ENCODE measurements at regions not wholly inside any gene's neighbourhood (a gene's known extent, or its start where the extent isn't known, plus 50 kb on each side); places are given as distances from the start of the nearest gene placed in this dataset.

- no TSS peak for BruUV-seq (replicated peaks)
- dilution Hi-C loops (cut with MboI; ENCODE audit: extremely low pct_ligation_motif_present, low sequenced_read_pairs) = no loop called here
- POLR2A ChIA-PET = no interaction called here
Observed at GRCh38 chr6:62716719-62717118, 430.7 kb upstream of the KHDRBS2 start.

More at GRCh38 chr6:62716719-62717118, 430.7 kb upstream of the KHDRBS2 start:
- FAIRE-seq (no peak), DNase-seq (ENCODE audit: low read depth, low spot score) (no peak)
- no peaks in the 10 kb centered on the region for H3K27me3 ChIP-seq (ENCODE audit: control insufficient read depth in 2 of 2, insufficient read depth in 2 of 2, low read length in 2 of 2)
- H2AFZ ChIP-seq (ENCODE audit: low read depth, low read length) = no peak overlapping the region
- CTCF ChIA-PET = no interaction called here
- H3K9ac ChIP-seq (replicated peaks; ENCODE audit: extremely low read depth, insufficient read depth, low read length) = no peak overlapping the region
- H3K27ac ChIP-seq (ENCODE audit: insufficient read depth, low read depth, low read length) = no peak overlapping the region
- H3K9me1 ChIP-seq (replicated peaks; ENCODE audit: control insufficient read depth, extremely low read depth, insufficient read depth, low read length) = no peaks in the 10 kb centered on the region
- TF ChIP-seq JUN (IDR thresholded peaks at IDR 0.05; ENCODE audit: borderline replicate concordance, insufficient read depth, insufficient read length, low read depth) (no peak), CTCF (IDR thresholded peaks at IDR 0.05; ENCODE audit: extremely low read depth in 1 of 2, insufficient read depth in 1 of 2, low read depth in 1 of 2, low read length in 2 of 2) (no peak), MYC (IDR thresholded peaks at IDR 0.05; ENCODE audit: low read depth, low read length) (no peak), GATA2 (IDR thresholded peaks at IDR 0.05; ENCODE audit: insufficient read depth, insufficient read length, low read depth, low read length) (no peak), MAX (IDR thresholded peaks at IDR 0.05; ENCODE audit: insufficient read depth, insufficient read length) (no peak), POLR2A (IDR thresholded peaks at IDR 0.05; ENCODE audit: low read depth, low read length) (no peak)
- H3K9me3 ChIP-seq (replicated peaks; ENCODE audit: control insufficient read depth, insufficient read depth, low read length) = no peaks in the 10 kb centered on the region
- H3K79me2 ChIP-seq (ENCODE audit: control insufficient read depth, insufficient read depth, low read length) = no peaks in the 10 kb centered on the region
- H3K36me3 ChIP-seq (ENCODE audit: control insufficient read depth in 2 of 2, extremely low read depth in 1 of 2, insufficient read depth in 2 of 2, low read length in 2 of 2) = no peaks in the 10 kb centered on the region
- intact Hi-C loops (cut with micrococcal nuclease) = no loop called here
- no peaks in the 10 kb centered on the region for H3K4me1 ChIP-seq (ENCODE audit: control insufficient read depth, extremely low read depth, insufficient read depth, low read length)
- no peak overlapping the region for H3K4me2 ChIP-seq (ENCODE audit: insufficient read depth, low read length)
- H3K4me3 ChIP-seq (replicated peaks in 1 of 3; ENCODE audit: insufficient read depth in 1 of 3, low read depth in 1 of 3, low read length in 3 of 3) = no peak overlapping the region
- no peaks in the 10 kb centered on the region for H4K20me1 ChIP-seq (replicated peaks; ENCODE audit: control insufficient read depth, extremely low read depth, insufficient read depth, low read length)
